Fibroblast of lung (primary cell): ENCODE measurements at regions not wholly inside any gene's neighbourhood (a gene's known extent, or its start where the extent isn't known, plus 50 kb on each side); places are given as distances from the start of the nearest gene placed in this dataset.

Experiments used
- DNase-seq, 2 donors: peaks; one replicate each; pipeline versions ENCODE4 v3.0.0 to v3.0.0-alpha.2; 2010; ENCODE audit warnings: low read depth in 2 of 2
- H2AFZ ChIP-seq: 2 replicates; pipeline ENCODE4 v1.5.1; 2012; ENCODE audit warnings: low read length, control low read depth, inconsistent platforms
- H3K27ac ChIP-seq: 2 replicates; pipeline ENCODE4 v1.5.1; 2011; ENCODE audit warnings: low read length, control low read depth; ENCODE audit not compliant: insufficient read depth
- H3K27me3 ChIP-seq: 2 replicates; pipeline ENCODE4 v1.5.1; 2011; ENCODE audit warnings: mild to moderate bottlenecking, low read length; ENCODE audit not compliant: control insufficient read depth, insufficient read depth
- H3K36me3 ChIP-seq: 2 replicates; pipeline ENCODE4 v1.5.1; 2011; ENCODE audit warnings: low read length; ENCODE audit not compliant: control insufficient read depth, insufficient read depth
- H3K4me1 ChIP-seq: 2 replicates; pipeline ENCODE4 v1.5.1; 2011; ENCODE audit warnings: low read length; ENCODE audit not compliant: control insufficient read depth, insufficient read depth; ENCODE audit errors: extremely low read depth
- H3K4me2 ChIP-seq: 2 replicates; pipeline ENCODE4 v1.5.1; 2011; ENCODE audit warnings: low read length, control low read depth; ENCODE audit not compliant: insufficient read depth; ENCODE audit errors: extremely low read depth
- H3K4me3 ChIP-seq, 4 experiments: fragments of 200-600 bp in 1 of 4; sonication (generic) in 1 of 4; replicated peaks in 1 of 4; 2 replicates each; pipeline ENCODE4 v1.5.1; 2011 to 2016; ENCODE audit warnings: low read length in 4 of 4, low read depth in 3 of 4, mild to moderate bottlenecking in 3 of 4, control low read depth in 2 of 4, inconsistent platforms in 1 of 4, mixed read lengths in 1 of 4; ENCODE audit not compliant: insufficient read depth in 1 of 4; ENCODE audit errors: control extremely low read depth in 1 of 4
- H3K79me2 ChIP-seq: 2 replicates; pipeline ENCODE4 v1.5.1; 2012; ENCODE audit warnings: mild to moderate bottlenecking, low read length, inconsistent platforms; ENCODE audit not compliant: control insufficient read depth, insufficient read depth
- H3K9ac ChIP-seq: 2 replicates; pipeline ENCODE4 v1.5.1; 2011; ENCODE audit warnings: mild to moderate bottlenecking, low read length, control low read depth; ENCODE audit not compliant: insufficient read depth
- H3K9me3 ChIP-seq: 2 replicates; pipeline ENCODE4 v1.5.1; 2012; ENCODE audit warnings: low read depth, low read length; ENCODE audit not compliant: control insufficient read depth, insufficient read depth
- H4K20me1 ChIP-seq: 2 replicates; pipeline ENCODE4 v1.5.1; 2011; ENCODE audit warnings: low read length; ENCODE audit not compliant: control insufficient read depth, insufficient read depth; ENCODE audit errors: extremely low read depth
- EZH2 ChIP-seq: IDR thresholded peaks from 2 replicates; pipeline ENCODE4 v1.5.1; 2012; ENCODE audit warnings: low read length, control low read depth, mild to moderate bottlenecking; ENCODE audit errors: missing control alignments
- TF ChIP-seq, protein P1 (sequence below), 2 donors: IDR thresholded peaks in 1 of 2; conservative IDR thresholded peaks in 1 of 2; 1 replicate in 1 of 2; 2 replicates in 1 of 2; pipeline ENCODE4 v1.5.1; 2011 to 2012; ENCODE audit warnings: low read length in 2 of 2, control low read depth in 1 of 2, inconsistent platforms in 1 of 2, low read depth in 1 of 2, mild to moderate bottlenecking in 1 of 2

DNA sequence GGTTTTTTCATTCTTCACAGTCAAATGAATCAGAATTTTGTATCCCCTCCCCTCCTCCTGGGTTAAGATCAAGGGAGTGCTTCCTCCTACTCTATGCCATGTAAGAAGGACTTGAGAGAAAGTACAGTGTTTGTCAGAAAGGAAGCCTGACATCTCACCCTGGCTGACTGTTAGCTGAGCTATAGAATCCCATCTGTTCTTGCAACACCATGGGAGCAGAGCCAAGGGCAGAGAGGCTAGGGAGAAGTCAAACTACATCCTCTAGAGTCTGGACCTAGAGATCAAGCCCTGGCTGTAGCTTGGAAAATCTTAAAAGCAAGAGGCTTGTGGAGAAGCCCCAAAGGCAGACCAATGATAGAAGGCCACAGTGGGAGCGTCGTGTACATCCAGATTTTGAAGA, 145.9 kb downstream of the OLFM4 start:
- H3K4me1 ChIP-seq: no peaks in the 10 kb centered on the region
- H3K4me3 ChIP-seq: no peak overlapping the region
- no peak overlapping the region for H2AFZ ChIP-seq
- no peaks in the 10 kb centered on the region for H4K20me1 ChIP-seq
- no peak overlapping the region for H3K27ac ChIP-seq
- H3K27me3 ChIP-seq: no peaks in the 10 kb centered on the region
- H3K9me3 ChIP-seq: no peaks in the 10 kb centered on the region
- TF ChIP-seq, protein P1, sequence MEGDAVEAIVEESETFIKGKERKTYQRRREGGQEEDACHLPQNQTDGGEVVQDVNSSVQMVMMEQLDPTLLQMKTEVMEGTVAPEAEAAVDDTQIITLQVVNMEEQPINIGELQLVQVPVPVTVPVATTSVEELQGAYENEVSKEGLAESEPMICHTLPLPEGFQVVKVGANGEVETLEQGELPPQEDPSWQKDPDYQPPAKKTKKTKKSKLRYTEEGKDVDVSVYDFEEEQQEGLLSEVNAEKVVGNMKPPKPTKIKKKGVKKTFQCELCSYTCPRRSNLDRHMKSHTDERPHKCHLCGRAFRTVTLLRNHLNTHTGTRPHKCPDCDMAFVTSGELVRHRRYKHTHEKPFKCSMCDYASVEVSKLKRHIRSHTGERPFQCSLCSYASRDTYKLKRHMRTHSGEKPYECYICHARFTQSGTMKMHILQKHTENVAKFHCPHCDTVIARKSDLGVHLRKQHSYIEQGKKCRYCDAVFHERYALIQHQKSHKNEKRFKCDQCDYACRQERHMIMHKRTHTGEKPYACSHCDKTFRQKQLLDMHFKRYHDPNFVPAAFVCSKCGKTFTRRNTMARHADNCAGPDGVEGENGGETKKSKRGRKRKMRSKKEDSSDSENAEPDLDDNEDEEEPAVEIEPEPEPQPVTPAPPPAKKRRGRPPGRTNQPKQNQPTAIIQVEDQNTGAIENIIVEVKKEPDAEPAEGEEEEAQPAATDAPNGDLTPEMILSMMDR (conservative IDR thresholded peaks at IDR 0.05 in 1 of 2, IDR thresholded peaks at IDR 0.05 in 1 of 2; ENCODE audit: low read depth in 1 of 2, low read length in 2 of 2): no peak
- TF ChIP-seq EZH2: no peak
- no peak for DNase-seq
- no peak overlapping the region for H3K9ac ChIP-seq
- no peaks in the 10 kb centered on the region for H3K79me2 ChIP-seq
- no peaks in the 10 kb centered on the region for H3K36me3 ChIP-seq
- H3K4me2 ChIP-seq: no peak overlapping the region

DNA sequence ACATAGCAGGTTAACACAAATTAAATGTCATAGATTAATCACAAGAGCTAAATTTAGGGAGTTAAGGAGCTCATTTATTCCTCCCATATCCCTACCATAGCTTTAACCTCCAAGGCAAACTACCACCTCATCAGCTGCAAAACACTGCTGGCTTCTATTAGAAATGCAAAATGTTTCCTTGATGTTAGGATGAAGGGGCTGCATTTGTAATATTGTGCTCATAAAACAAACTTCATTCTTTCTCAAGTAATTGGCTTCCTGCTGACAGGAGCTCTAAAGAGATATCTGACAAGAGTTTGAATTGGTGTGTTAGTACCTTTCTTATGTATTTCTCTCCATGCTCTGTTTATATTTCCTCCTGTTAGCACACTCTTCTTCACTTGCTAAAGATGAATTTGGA, 152.1 kb downstream of the OLFM4 start:
- Histone ChIP-seq H3K9ac (no peak overlapping the region), H3K9me3 (no peaks in the 10 kb centered on the region), H3K27ac (no peak overlapping the region), H3K79me2 (no peaks in the 10 kb centered on the region), H3K27me3 (no peaks in the 10 kb centered on the region), H2AFZ (no peak overlapping the region), H3K4me2 (no peak overlapping the region), H3K4me3 (no peak overlapping the region), H3K36me3 (no peaks in the 10 kb centered on the region), H4K20me1 (no peaks in the 10 kb centered on the region), H3K4me1 (no peaks in the 10 kb centered on the region)
- TF ChIP-seq EZH2: no peak
- TF ChIP-seq, protein P1 (conservative IDR thresholded peaks at IDR 0.05 in 1 of 2, IDR thresholded peaks at IDR 0.05 in 1 of 2; ENCODE audit: low read depth in 1 of 2, low read length in 2 of 2): no peak
- no peak for DNase-seq

DNA sequence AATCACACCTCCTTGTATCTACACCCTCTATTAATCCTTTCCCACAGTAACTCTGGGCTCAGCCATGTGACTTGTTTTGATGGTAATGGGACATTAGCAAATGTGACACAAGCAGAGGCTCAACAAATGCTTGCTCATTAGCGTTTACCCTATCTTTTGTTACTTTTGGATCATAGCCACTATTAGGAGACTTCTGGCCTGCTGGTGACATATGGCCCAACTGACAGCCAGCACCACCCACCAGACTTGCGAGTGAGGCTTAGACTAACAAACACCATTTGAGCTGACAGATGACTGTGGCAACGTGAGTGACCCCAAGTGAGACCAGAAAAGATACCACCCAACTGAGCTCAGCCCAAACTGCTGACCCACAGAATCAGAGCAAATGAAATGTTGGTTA, 154.1 kb downstream of the OLFM4 start:
- Histone ChIP-seq H3K9ac (no peak overlapping the region), H4K20me1 (no peaks in the 10 kb centered on the region), H3K79me2 (no peaks in the 10 kb centered on the region), H3K27me3 (no peaks in the 10 kb centered on the region), H3K4me1 (no peaks in the 10 kb centered on the region), H3K4me3 (no peak overlapping the region), H3K36me3 (no peaks in the 10 kb centered on the region), H2AFZ (no peak overlapping the region), H3K4me2 (no peak overlapping the region), H3K9me3 (no peaks in the 10 kb centered on the region), H3K27ac (no peak overlapping the region)
- DNase-seq: no peak
- TF ChIP-seq, protein P1 (conservative IDR thresholded peaks at IDR 0.05 in 1 of 2, IDR thresholded peaks at IDR 0.05 in 1 of 2; ENCODE audit: low read depth in 1 of 2, low read length in 2 of 2): no peak
- TF ChIP-seq EZH2: no peak
